ENCODE measurements at regions not wholly inside any gene's neighbourhood (a gene's known extent, or its start where the extent isn't known, plus 50 kb on each side); places are given as distances from the start of the nearest gene placed in this dataset.

DNA sequence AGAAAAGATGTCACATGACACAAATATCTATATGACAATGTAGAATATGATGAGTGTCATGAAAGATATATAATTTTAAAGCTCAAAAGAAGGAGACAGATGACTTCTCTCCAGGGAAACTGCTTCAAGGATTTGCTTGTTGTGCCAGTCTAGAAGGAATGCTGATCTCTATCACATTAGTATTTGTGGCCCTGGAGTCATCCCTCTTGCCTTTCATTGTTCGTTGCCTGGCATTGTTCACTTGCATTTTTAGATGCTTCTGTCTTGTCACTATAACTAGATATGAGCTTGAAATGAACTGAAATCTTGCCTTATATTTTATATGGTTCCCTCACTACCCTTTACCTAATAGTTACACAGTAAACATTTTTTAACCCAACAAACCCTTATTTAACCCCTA, 207.5 kb downstream of the ZNF608 start:
- no peaks in the 10 kb centered on the region for H3K36me3 ChIP-seq
- no peaks in the 10 kb centered on the region for H3K27me3 ChIP-seq
- no peak for ATAC-seq (ENCODE audit: low FRiP score in 2 of 2)
- WGBS, 2 donors: 69 to 76% methylated on average over 1 of the region's 1 CpG
- no peak for DNase-seq
- H3K9me3 ChIP-seq: no peaks in the 10 kb centered on the region
- H3K4me1 ChIP-seq: no peaks in the 10 kb centered on the region
- H3K4me3 ChIP-seq: no peak overlapping the region
- H3K27ac ChIP-seq: peak overlapping the region in 1 of 4 donors; percentile 32
- TF ChIP-seq POLR2AphosphoS5 (IDR thresholded peaks at IDR 0.05) (no peak), EP300 (IDR thresholded peaks at IDR 0.05) (no peak), POLR2A (IDR thresholded peaks at IDR 0.05) (no peak)
- TF ChIP-seq, protein P1, sequence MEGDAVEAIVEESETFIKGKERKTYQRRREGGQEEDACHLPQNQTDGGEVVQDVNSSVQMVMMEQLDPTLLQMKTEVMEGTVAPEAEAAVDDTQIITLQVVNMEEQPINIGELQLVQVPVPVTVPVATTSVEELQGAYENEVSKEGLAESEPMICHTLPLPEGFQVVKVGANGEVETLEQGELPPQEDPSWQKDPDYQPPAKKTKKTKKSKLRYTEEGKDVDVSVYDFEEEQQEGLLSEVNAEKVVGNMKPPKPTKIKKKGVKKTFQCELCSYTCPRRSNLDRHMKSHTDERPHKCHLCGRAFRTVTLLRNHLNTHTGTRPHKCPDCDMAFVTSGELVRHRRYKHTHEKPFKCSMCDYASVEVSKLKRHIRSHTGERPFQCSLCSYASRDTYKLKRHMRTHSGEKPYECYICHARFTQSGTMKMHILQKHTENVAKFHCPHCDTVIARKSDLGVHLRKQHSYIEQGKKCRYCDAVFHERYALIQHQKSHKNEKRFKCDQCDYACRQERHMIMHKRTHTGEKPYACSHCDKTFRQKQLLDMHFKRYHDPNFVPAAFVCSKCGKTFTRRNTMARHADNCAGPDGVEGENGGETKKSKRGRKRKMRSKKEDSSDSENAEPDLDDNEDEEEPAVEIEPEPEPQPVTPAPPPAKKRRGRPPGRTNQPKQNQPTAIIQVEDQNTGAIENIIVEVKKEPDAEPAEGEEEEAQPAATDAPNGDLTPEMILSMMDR (IDR thresholded peaks at IDR 0.05): no peak

GRCh38 chr5:124538191-124538590, 208.2 kb downstream of the ZNF608 start:
- Histone ChIP-seq H3K4me3 (no peak overlapping the region), H3K4me1 (no peaks in the 10 kb centered on the region), H3K27ac (peak overlapping the region in 1 of 4 donors; percentile 32), H3K27me3 (no peaks in the 10 kb centered on the region), H3K36me3 (no peaks in the 10 kb centered on the region), H3K9me3 (no peaks in the 10 kb centered on the region)
- WGBS, 2 donors: 48 to 52% methylated on average over 3 of the region's 3 CpGs
- ATAC-seq (ENCODE audit: low FRiP score in 2 of 2): no peak
- TF ChIP-seq POLR2AphosphoS5 (IDR thresholded peaks at IDR 0.05) (peak; percentile 8 to 61), POLR2A (IDR thresholded peaks at IDR 0.05) (no peak), EP300 (IDR thresholded peaks at IDR 0.05) (peak in 2 of 4 donors; percentile 10 to 14)
- TF ChIP-seq, protein P1 (IDR thresholded peaks at IDR 0.05): no peak
- no peak for DNase-seq

- Histone ChIP-seq H3K36me3 (no peaks in the 10 kb centered on the region), H3K27me3 (no peaks in the 10 kb centered on the region), H3K9me3 (no peaks in the 10 kb centered on the region), H3K4me1 (no peaks in the 10 kb centered on the region), H3K4me3 (no peak overlapping the region), H3K27ac (peak overlapping the region in 3 of 4 donors; percentile 27 to 67 (median 49))
- TF ChIP-seq EP300 (IDR thresholded peaks at IDR 0.05) (no peak), POLR2A (IDR thresholded peaks at IDR 0.05) (no peak), POLR2AphosphoS5 (IDR thresholded peaks at IDR 0.05) (no peak)
- TF ChIP-seq, protein P1 (IDR thresholded peaks at IDR 0.05): no peak
- 91 to 95% methylated on average over 4 of the region's 4 CpGs for WGBS, 2 donors
- ATAC-seq (ENCODE audit: low FRiP score in 2 of 2) (no peak), DNase-seq (no peak)
Measured at GRCh38 chr5:124537522-124537921, 208.9 kb downstream of the ZNF608 start.

- 71 to 72% methylated on average over 5 of the region's 5 CpGs for WGBS, 2 donors
- ATAC-seq (ENCODE audit: low FRiP score in 2 of 2) (no peak), DNase-seq (no peak)
- peak overlapping the region in 3 of 4 donors; percentile 27 to 67 (median 49) for H3K27ac ChIP-seq
- no peaks in the 10 kb centered on the region for H3K4me1 ChIP-seq
- H3K36me3 ChIP-seq: no peaks in the 10 kb centered on the region
- no peaks in the 10 kb centered on the region for H3K9me3 ChIP-seq
- TF ChIP-seq EP300 (IDR thresholded peaks at IDR 0.05) (no peak), POLR2AphosphoS5 (IDR thresholded peaks at IDR 0.05) (no peak), POLR2A (IDR thresholded peaks at IDR 0.05) (no peak)
- TF ChIP-seq, protein P1 (IDR thresholded peaks at IDR 0.05): no peak
- H3K27me3 ChIP-seq: no peaks in the 10 kb centered on the region
- no peak overlapping the region for H3K4me3 ChIP-seq
Measured at GRCh38 chr5:124537107-124537506, 209.3 kb downstream of the ZNF608 start.

DNA sequence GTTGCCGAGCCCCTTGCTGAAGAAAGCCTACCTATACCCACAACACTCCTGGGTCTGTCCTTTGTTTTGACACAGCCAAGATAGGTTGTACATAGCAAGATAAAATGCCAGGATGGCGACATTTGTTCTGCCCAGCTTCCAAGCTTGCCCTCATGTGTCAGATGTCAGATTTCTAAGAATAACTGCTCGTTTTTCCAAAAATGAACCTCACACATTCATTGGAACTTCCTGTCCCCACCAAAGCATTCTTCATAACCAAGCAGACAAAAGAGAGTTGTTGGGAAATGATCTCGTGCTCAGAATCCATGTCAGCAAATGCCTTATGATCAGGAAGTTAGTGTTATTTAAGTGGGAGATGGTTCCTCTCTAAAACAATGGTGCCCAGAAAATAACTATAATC, 210.1 kb downstream of the ZNF608 start:
- H3K27ac ChIP-seq: peak overlapping the region in 3 of 4 donors; percentile 27 to 67 (median 27)
- no peaks in the 10 kb centered on the region for H3K27me3 ChIP-seq
- TF ChIP-seq, protein P1 (IDR thresholded peaks at IDR 0.05): no peak
- no peak for TF ChIP-seq POLR2A (IDR thresholded peaks at IDR 0.05)
- TF ChIP-seq EP300 (IDR thresholded peaks at IDR 0.05): peak; percentile 19 to 61 (median 56)
- peak in 1 of 2 donors; percentile 59 for TF ChIP-seq POLR2AphosphoS5 (IDR thresholded peaks at IDR 0.05)
- no peaks in the 10 kb centered on the region for H3K9me3 ChIP-seq
- 57 to 64% methylated on average over 4 of the region's 4 CpGs for WGBS, 2 donors
- H3K36me3 ChIP-seq: no peaks in the 10 kb centered on the region
- ATAC-seq (ENCODE audit: low FRiP score in 2 of 2): no peak
- H3K4me3 ChIP-seq: no peak overlapping the region
- DNase-seq: no peak
- H3K4me1 ChIP-seq: no peaks in the 10 kb centered on the region
